ENCODE measurements at regions not wholly inside any gene's neighbourhood (a gene's known extent, or its start where the extent isn't known, plus 50 kb on each side); places are given as distances from the start of the nearest gene placed in this dataset.

DNA sequence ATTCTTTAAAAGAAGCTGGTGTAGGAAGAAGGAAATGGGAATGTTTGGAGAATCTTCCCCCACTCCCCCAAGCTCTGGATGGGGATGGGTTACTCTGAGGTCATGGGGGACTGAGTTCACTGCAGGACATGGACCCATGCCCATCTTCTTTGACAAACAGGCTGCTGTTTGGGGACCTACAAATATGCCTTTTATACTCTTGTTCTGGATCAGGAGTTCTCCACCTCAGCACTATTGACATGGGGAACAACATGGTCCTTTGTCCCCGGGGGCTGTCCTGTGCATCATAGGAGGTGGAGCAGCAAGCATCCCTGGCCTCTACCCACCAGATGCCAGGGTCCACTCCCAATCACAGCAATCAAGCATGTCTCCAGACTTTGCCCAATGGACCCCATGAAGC lies 365.8 kb upstream of the C1orf174 start:
- Histone ChIP-seq H3K9me3 (ENCODE audit: control insufficient read depth, insufficient read depth, low read length) (peaks cover 32% of the 10 kb centered on the region), H3K4ac (ENCODE audit: low read depth, low read length) (no peak overlapping the region), H3K27me3 (ENCODE audit: control insufficient read depth, insufficient read depth, low read length) (no peaks in the 10 kb centered on the region), H4K91ac (ENCODE audit: insufficient read depth, low read depth, low read length) (no peak overlapping the region), H3K9ac (ENCODE audit: low read depth, low read length) (no peak overlapping the region), H2AK5ac (ENCODE audit: low read depth, low read length) (no peak overlapping the region), H3K9me1 (ENCODE audit: insufficient read depth, low read length) (no peaks in the 10 kb centered on the region), H4K5ac (ENCODE audit: low read depth, low read length) (no peak overlapping the region), H3K14ac (replicated peaks; ENCODE audit: low read depth, low read length) (no peak overlapping the region), H3K79me1 (ENCODE audit: low read depth in 1 of 2, low read length in 2 of 2) (no peaks in the 10 kb centered on the region), H2BK20ac (ENCODE audit: low read depth, low read length) (no peak overlapping the region), H2AFZ (replicated peaks; ENCODE audit: low read length, poor library complexity) (no peak overlapping the region), H3K56ac (ENCODE audit: extremely low read depth, insufficient read depth, low read length) (no peak overlapping the region), H3K4me1 (ENCODE audit: control insufficient read depth, insufficient read depth, low read length) (no peaks in the 10 kb centered on the region), H3K18ac (ENCODE audit: low read depth, low read length) (no peak overlapping the region), H2BK15ac (ENCODE audit: low read depth, low read length) (no peak overlapping the region), H3K27ac (ENCODE audit: insufficient read depth, low read length) (no peak overlapping the region), H2BK5ac (ENCODE audit: low read depth, low read length, poor library complexity, severe bottlenecking) (no peak overlapping the region), H2AK9ac (replicated peaks; ENCODE audit: low read depth, low read length, poor library complexity) (no peak overlapping the region), H3K4me2 (ENCODE audit: low read depth, low read length) (no peak overlapping the region), H4K20me1 (ENCODE audit: insufficient read depth, low read length) (no peaks in the 10 kb centered on the region), H3K36me3 (ENCODE audit: control insufficient read depth, insufficient read depth, low read length) (no peaks in the 10 kb centered on the region), H3K23ac (ENCODE audit: low read depth, low read length) (no peak overlapping the region), H4K8ac (ENCODE audit: low read depth in 2 of 2, low read length in 2 of 2) (no peak overlapping the region), H2BK120ac (ENCODE audit: low read depth, low read length) (no peak overlapping the region), H3K4me3 (ENCODE audit: insufficient read depth, low read depth, low read length) (no peak overlapping the region)
- WGBS, 2 experiments (ENCODE audit: extremely low coverage in 2 of 2, insufficient read length in 1 of 2): 50% methylated on average over 1 of the region's 1 CpG; no CpG with 5 or more reads in 1 of the 2 experiments
- ChIA-PET CTCF (no interaction called here), POLR2A (ENCODE audit: unreplicated experiment) (no interaction called here)
- no peak for TF ChIP-seq CHD1 (IDR thresholded peaks at IDR 0.05; ENCODE audit: low read depth, low read length)
- TF ChIP-seq MAZ (IDR thresholded peaks at IDR 0.05; ENCODE audit: borderline replicate concordance, low read depth, low read length): no peak
- TF ChIP-seq SMC3 (IDR thresholded peaks at IDR 0.05; ENCODE audit: low read depth, low read length): no peak
- no peak for TF ChIP-seq POLR2A (IDR thresholded peaks at IDR 0.05; ENCODE audit: low read depth, low read length)
- TF ChIP-seq, protein P1, sequence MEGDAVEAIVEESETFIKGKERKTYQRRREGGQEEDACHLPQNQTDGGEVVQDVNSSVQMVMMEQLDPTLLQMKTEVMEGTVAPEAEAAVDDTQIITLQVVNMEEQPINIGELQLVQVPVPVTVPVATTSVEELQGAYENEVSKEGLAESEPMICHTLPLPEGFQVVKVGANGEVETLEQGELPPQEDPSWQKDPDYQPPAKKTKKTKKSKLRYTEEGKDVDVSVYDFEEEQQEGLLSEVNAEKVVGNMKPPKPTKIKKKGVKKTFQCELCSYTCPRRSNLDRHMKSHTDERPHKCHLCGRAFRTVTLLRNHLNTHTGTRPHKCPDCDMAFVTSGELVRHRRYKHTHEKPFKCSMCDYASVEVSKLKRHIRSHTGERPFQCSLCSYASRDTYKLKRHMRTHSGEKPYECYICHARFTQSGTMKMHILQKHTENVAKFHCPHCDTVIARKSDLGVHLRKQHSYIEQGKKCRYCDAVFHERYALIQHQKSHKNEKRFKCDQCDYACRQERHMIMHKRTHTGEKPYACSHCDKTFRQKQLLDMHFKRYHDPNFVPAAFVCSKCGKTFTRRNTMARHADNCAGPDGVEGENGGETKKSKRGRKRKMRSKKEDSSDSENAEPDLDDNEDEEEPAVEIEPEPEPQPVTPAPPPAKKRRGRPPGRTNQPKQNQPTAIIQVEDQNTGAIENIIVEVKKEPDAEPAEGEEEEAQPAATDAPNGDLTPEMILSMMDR (conservative IDR thresholded peaks at IDR 0.05; ENCODE audit: low read depth, low read length): no peak
- no peak for TF ChIP-seq CEBPB (IDR thresholded peaks at IDR 0.05; ENCODE audit: low read depth, low read length)
- no peak for TF ChIP-seq RFX5 (IDR thresholded peaks at IDR 0.05; ENCODE audit: low read depth, low read length)
- dilution Hi-C loops (cut with HindIII; ENCODE audit: low sequenced_read_pairs, unreplicated experiment) (no loop called here), intact Hi-C loops (cut with micrococcal nuclease) (no loop called here), in situ Hi-C loops (cut with MboI; ENCODE audit: low sequenced_read_pairs) (no loop called here)
- DNase-seq (no peak), ATAC-seq (ENCODE audit: low read depth) (no peak)
- BruUV-seq (replicated peaks): no TSS peak
